ENCODE measurements at regions not wholly inside any gene's neighbourhood (a gene's known extent, or its start where the extent isn't known, plus 50 kb on each side); places are given as distances from the start of the nearest gene placed in this dataset.

DNA sequence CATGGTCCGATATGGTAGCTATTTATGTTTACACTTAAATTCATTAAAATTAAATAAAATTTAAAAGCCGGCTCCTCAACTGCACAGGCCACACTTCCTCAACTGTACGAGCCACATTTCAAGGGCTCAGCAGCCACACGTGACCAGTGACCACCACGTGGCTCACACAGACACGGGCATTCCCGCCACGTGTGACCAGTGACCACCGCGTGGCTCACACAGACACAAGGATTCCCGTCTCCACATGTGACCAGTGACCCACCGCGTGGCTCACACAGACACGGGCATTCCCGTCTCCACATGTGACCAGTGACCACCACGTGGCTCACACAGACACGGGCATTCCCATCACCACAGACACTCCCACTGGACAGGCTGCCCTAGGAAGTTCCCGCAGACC lies 91.3 kb downstream of the PDGFA start:
- TF ChIP-seq, protein P1, sequence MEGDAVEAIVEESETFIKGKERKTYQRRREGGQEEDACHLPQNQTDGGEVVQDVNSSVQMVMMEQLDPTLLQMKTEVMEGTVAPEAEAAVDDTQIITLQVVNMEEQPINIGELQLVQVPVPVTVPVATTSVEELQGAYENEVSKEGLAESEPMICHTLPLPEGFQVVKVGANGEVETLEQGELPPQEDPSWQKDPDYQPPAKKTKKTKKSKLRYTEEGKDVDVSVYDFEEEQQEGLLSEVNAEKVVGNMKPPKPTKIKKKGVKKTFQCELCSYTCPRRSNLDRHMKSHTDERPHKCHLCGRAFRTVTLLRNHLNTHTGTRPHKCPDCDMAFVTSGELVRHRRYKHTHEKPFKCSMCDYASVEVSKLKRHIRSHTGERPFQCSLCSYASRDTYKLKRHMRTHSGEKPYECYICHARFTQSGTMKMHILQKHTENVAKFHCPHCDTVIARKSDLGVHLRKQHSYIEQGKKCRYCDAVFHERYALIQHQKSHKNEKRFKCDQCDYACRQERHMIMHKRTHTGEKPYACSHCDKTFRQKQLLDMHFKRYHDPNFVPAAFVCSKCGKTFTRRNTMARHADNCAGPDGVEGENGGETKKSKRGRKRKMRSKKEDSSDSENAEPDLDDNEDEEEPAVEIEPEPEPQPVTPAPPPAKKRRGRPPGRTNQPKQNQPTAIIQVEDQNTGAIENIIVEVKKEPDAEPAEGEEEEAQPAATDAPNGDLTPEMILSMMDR (conservative IDR thresholded peaks at IDR 0.05; ENCODE audit: low read depth, low read length) = no peak
- no peak for TF ChIP-seq EZH2 (IDR thresholded peaks at IDR 0.05; ENCODE audit: low read length, unreplicated experiment)
- no peak for TF ChIP-seq EZH2phosphoT487 (IDR thresholded peaks at IDR 0.05; ENCODE audit: borderline replicate concordance, low read length)
